Stimulated activated CD4-positive, alpha-beta T cell treated with anti-CD3 and anti-CD28 coated beads, Interleukin-2, amount 100 ng/mL, for 24 hours (primary cell): ENCODE measurements at regions not wholly inside any gene's neighbourhood (a gene's known extent, or its start where the extent isn't known, plus 50 kb on each side); places are given as distances from the start of the nearest gene placed in this dataset.
"Not testable (repeated sequence)": the region's sequence is repeated elsewhere in the genome, so short reads cannot be mapped to it uniquely, and the experiment has no call there.

Experiments used
- DNase-seq, 2 donors: peaks; one replicate each; pipeline ENCODE4 v3.0.0-alpha.2; 2020

GRCh38 chr12:47478426-47478825, 227.4 kb downstream of the RPAP3 start:
- DNase-seq = no peak

- no peak for DNase-seq
Observed at GRCh38 chr12:47473091-47473490, 232.7 kb downstream of the RPAP3 start.

- DNase-seq = not testable (repeated sequence)
Observed at GRCh38 chr12:47470349-47470748, 235.5 kb downstream of the RPAP3 start.

- not testable (repeated sequence) for DNase-seq
Observed at GRCh38 chr12:47463918-47464317, 241.9 kb downstream of the RPAP3 start.

- DNase-seq = no peak
Observed at GRCh38 chr12:47458279-47458678, 247.6 kb downstream of the RPAP3 start.

- DNase-seq = no peak
Observed at GRCh38 chr12:47449797-47450196, 256.0 kb downstream of the RPAP3 start.

GRCh38 chr12:47442310-47442709, 263.5 kb downstream of the RPAP3 start:
- no peak for DNase-seq

- no peak for DNase-seq
Observed at GRCh38 chr12:47441490-47441889, 264.3 kb downstream of the RPAP3 start.

- DNase-seq = no peak
Observed at GRCh38 chr12:47438175-47438574, 267.7 kb downstream of the RPAP3 start.

- DNase-seq = no peak
Observed at GRCh38 chr12:47437570-47437969, 268.3 kb downstream of the RPAP3 start.

GRCh38 chr12:47433876-47434275, 272.0 kb downstream of the RPAP3 start:
- DNase-seq = no peak

GRCh38 chr12:47426678-47427309, 279.0 kb downstream of the RPAP3 start:
- not testable (repeated sequence) for DNase-seq

- DNase-seq = no peak
Observed at GRCh38 chr12:47422611-47423010, 283.2 kb downstream of the RPAP3 start.

GRCh38 chr12:47419497-47419896, 286.3 kb downstream of the RPAP3 start:
- DNase-seq = no peak

GRCh38 chr12:47417955-47418354, 287.9 kb downstream of the RPAP3 start:
- DNase-seq = no peak

GRCh38 chr12:47417121-47417520, 288.7 kb downstream of the RPAP3 start:
- DNase-seq = no peak

GRCh38 chr12:47415054-47415453, 290.8 kb downstream of the RPAP3 start:
- no peak for DNase-seq

- peak in 1 of 2 donors; percentile 43 for DNase-seq
Observed at GRCh38 chr12:47414511-47414910, 291.3 kb downstream of the RPAP3 start.

GRCh38 chr12:47413806-47414205, 292.0 kb downstream of the RPAP3 start:
- DNase-seq = no peak

GRCh38 chr12:47412601-47413236, 293.1 kb downstream of the RPAP3 start:
- DNase-seq = no peak

- no peak for DNase-seq
Observed at GRCh38 chr12:47411966-47412365, 293.9 kb downstream of the RPAP3 start.

- no peak for DNase-seq
Observed at GRCh38 chr12:47410862-47411261, 295.0 kb downstream of the RPAP3 start.

- no peak for DNase-seq
Observed at GRCh38 chr12:47410383-47410782, 295.4 kb downstream of the RPAP3 start.

GRCh38 chr12:47409310-47409987, 296.4 kb downstream of the RPAP3 start:
- DNase-seq = no peak
